GM12864 (cell line): ENCODE measurements at regions not wholly inside any gene's neighbourhood (a gene's known extent, or its start where the extent isn't known, plus 50 kb on each side); places are given as distances from the start of the nearest gene placed in this dataset.

Source experiments
- DNase-seq: peaks from one replicate; pipeline ENCODE4 v3.0.0-alpha.2; 2011; ENCODE audit warnings: low read depth
- H3K4me3 ChIP-seq: 2 replicates; pipeline ENCODE4 v1.5.1; 2011; ENCODE audit warnings: mild to moderate bottlenecking, low read depth, low read length, control low read depth
- CTCF ChIP-seq: IDR thresholded peaks from 2 replicates; pipeline ENCODE4 v1.5.1; 2011; ENCODE audit warnings: low read depth, mild to moderate bottlenecking, moderate library complexity, low read length, control low read depth, inconsistent platforms; ENCODE audit errors: missing control alignments

DNA sequence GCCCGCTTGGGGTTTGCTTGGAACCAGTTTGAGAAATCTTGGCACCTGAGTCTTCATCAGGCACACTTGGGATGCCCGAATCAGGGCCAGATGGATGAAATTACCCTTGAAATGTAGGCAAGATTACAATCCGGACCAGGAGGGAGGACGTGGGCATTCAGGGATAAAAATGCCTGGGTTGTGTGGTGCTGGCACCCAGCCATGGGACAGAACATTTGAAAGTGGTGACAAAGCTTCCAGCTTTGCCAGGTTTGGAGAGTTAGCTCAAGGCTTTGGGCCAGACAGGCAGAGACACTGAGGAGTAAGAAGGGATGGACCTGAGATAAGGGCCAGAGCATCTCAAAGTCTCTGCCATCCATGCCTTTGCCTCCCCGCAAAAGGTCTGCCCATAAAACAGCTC lies 182.2 kb downstream of the TTC32 start:
- no peak for TF ChIP-seq CTCF
- no peak for DNase-seq
- no peak overlapping the region for H3K4me3 ChIP-seq

DNA sequence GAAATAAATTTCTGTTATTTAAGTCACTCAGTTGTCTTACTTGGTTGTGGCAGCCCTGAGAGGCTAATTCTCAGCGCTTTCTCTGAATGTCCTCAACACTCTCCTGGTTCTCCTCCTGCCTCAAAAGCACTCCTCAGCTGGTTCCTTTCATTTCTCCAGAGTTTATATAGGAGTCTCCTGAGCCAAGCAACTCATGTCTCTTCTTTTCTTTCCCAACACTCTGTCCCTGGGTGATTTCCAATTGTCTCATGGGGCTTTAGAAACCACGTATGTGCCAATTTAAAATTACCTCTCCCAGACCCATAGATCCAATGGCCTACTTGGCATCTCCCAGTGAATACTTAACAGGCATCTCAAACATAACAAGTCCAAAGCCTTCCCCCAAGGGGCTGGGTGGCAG lies 184.3 kb downstream of the TTC32 start:
- DNase-seq = no peak
- no peak overlapping the region for H3K4me3 ChIP-seq
- no peak for TF ChIP-seq CTCF

- no peak overlapping the region for H3K4me3 ChIP-seq
- DNase-seq = no peak
- TF ChIP-seq CTCF = no peak
Observed at GRCh38 chr2:19714926-19715325, 186.9 kb downstream of the TTC32 start.

GRCh38 chr2:19712850-19713249 lies 188.9 kb downstream of the TTC32 start:
- no peak for TF ChIP-seq CTCF
- DNase-seq = no peak
- H3K4me3 ChIP-seq = no peak overlapping the region

GRCh38 chr2:19711470-19712372 lies 190.1 kb downstream of the TTC32 start:
- no peak for TF ChIP-seq CTCF
- DNase-seq = no peak
- no peak overlapping the region for H3K4me3 ChIP-seq

DNA sequence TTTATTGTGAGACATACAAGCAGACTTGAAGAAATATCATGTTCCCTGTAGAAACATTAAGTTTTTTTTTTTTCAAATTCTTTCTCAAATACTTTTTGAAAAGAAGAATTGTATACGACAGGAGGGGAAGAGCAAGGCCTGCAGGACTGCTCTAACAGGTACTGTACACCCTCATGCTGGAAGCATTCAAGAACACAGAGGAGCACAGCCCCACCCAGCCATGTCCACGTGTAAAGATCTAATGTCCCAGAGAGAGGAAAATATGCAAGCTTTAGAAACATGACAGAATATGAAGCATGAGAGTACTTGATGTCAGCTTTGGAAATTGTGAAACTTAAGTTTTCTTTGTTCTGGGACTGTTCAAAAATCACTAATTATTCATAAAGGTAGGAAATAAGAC lies 191.6 kb downstream of the TTC32 start:
- no peak overlapping the region for H3K4me3 ChIP-seq
- no peak for TF ChIP-seq CTCF
- DNase-seq = no peak

- no peak overlapping the region for H3K4me3 ChIP-seq
- DNase-seq = no peak
- no peak for TF ChIP-seq CTCF
Observed at GRCh38 chr2:19709553-19709952, 192.2 kb downstream of the TTC32 start.
